ENCODE measurements at regions not wholly inside any gene's neighbourhood (a gene's known extent, or its start where the extent isn't known, plus 50 kb on each side); places are given as distances from the start of the nearest gene placed in this dataset.

GRCh38 chr11:87417951-87418350, 380.2 kb downstream of the TMEM135 start:
- no peaks in the 10 kb centered on the region for H3K79me2 ChIP-seq (replicated peaks; ENCODE audit: insufficient read depth)
- no peaks in the 10 kb centered on the region for H3K27me3 ChIP-seq (ENCODE audit: insufficient read depth)
- DNase-seq (ENCODE audit: low spot score) = no peak
- no peak overlapping the region for H3K4me3 ChIP-seq
- Mint-ChIP-seq H3K9me3 (no peaks in the 10 kb centered on the region), H3K4me1 (peaks cover 3% of the 10 kb centered on the region; the same call in 1 of the 3 replicates), H3K27me3 (ENCODE audit: insufficient read depth, low read depth, poor library complexity) (no peaks in the 10 kb centered on the region), H3K4me3 (no peak overlapping the region), H3K36me3 (ENCODE audit: low read depth) (no peaks in the 10 kb centered on the region), H3K27ac (no peak overlapping the region)
- H3K36me3 ChIP-seq (ENCODE audit: insufficient read depth) = no peaks in the 10 kb centered on the region
- H3K27ac ChIP-seq (ENCODE audit: low read depth) = no peak overlapping the region
- H2AFZ ChIP-seq = no peak overlapping the region
- H3K4me2 ChIP-seq = no peak overlapping the region
- H4K20me1 ChIP-seq (replicated peaks; ENCODE audit: insufficient read depth) = no peaks in the 10 kb centered on the region; the same call in 1 of the 2 replicates
- no peak for ATAC-seq
- H3K9me2 ChIP-seq (ENCODE audit: insufficient read depth) = no peaks in the 10 kb centered on the region
- no peaks in the 10 kb centered on the region for H3F3A ChIP-seq (replicated peaks; ENCODE audit: low read depth)
- H3K4me1 ChIP-seq (ENCODE audit: insufficient read depth) = no peaks in the 10 kb centered on the region
- TF ChIP-seq ZNF462 (CRISPR knock-in tag; IDR thresholded peaks at IDR 0.05) (no peak), POLR2AphosphoS5 (IDR thresholded peaks at IDR 0.05; ENCODE audit: low read depth) (no peak), EZH2phosphoT487 (IDR thresholded peaks at IDR 0.05; ENCODE audit: unreplicated experiment) (no peak), ZNF114 (CRISPR knock-in tag; IDR thresholded peaks at IDR 0.05) (no peak), JUNB (IDR thresholded peaks at IDR 0.05; ENCODE audit: unreplicated experiment) (no peak), ETS1 (IDR thresholded peaks at IDR 0.05) (no peak), STAT1 (IDR thresholded peaks at IDR 0.05; ENCODE audit: unreplicated experiment) (no peak)

Measured in GM23338 (cell line).